Ovary (tissue), 7 donors: ENCODE measurements at regions not wholly inside any gene's neighbourhood (a gene's known extent, or its start where the extent isn't known, plus 50 kb on each side); places are given as distances from the start of the nearest gene placed in this dataset.

Source experiments
- DNase-seq, 5 donors: peaks; one replicate each; pipeline ENCODE4 v3.0.0-alpha.2; 2019 to 2020
- H3K27ac ChIP-seq, 2 donors: fragments of 200-600 bp; one replicate each; pipeline versions ENCODE4 v1.5.1 to v1.8.0; 2019 to 2022
- H3K27me3 ChIP-seq: fragments of 200-600 bp; one replicate; pipeline ENCODE4 v1.8.0; 2022
- H3K36me3 ChIP-seq: fragments of 200-600 bp; sonication (generic); one replicate; pipeline ENCODE4 v1.5.1; 2019
- H3K4me1 ChIP-seq: one replicate; pipeline ENCODE4 v1.8.1; 2013; ENCODE audit warnings: mild to moderate bottlenecking, moderate library complexity; ENCODE audit not compliant: insufficient read depth
- H3K4me3 ChIP-seq: fragments of 200-600 bp; sonication (generic); one replicate; pipeline ENCODE4 v1.5.1; 2017
- H3K9me3 ChIP-seq, 2 donors: fragments of 200-600 bp in 1 of 2; sonication (generic) in 1 of 2; one replicate each; pipeline versions ENCODE4 v1.5.1 to v1.8.1; 2013 to 2019; ENCODE audit warnings: mild to moderate bottlenecking in 1 of 2, moderate library complexity in 1 of 2
- CTCF ChIP-seq, 3 donors: fragments of 450-650 bp in 2 of 3; fragments of 200-600 bp in 1 of 3; IDR thresholded peaks; one replicate each; pipeline versions ENCODE4 v1.5.1 to v1.8.0; 2016 to 2022; ENCODE audit warnings: antibody characterized with exemption in 3 of 3, mild to moderate bottlenecking in 1 of 3
- EP300 ChIP-seq: sonication (generic); formaldehyde crosslinking; IDR thresholded peaks from one replicate; pipeline ENCODE4 v1.6.1; 2017; ENCODE audit warnings: antibody characterized with exemption
- POLR2A ChIP-seq: fragments of 450-650 bp; IDR thresholded peaks from one replicate; pipeline ENCODE4 v1.6.1; 2017; ENCODE audit warnings: antibody characterized with exemption, mild to moderate bottlenecking, moderate library complexity
- WGBS, 3 donors: extraction: QIAGEN DNeasy Blood & Tissue Kit in 1 of 3; methylation state at CpG; one replicate each; pipeline versions ENCODE4 v1.1.5 to v1.1.7; 2013 to 2017; 5-methylcytosine and 5-hydroxymethylcytosine counted together
- intact Hi-C, 4 donors: fragments of 100-400 bp; cut with DNase I; formaldehyde crosslinking; loops; one replicate each; pipeline versions ENCODE4 v1.11.0 to v1.15.1; 2022 to 2023
- donor health status: DM: no; HTN: no; CAD: no; lungs with moderate emphysema.
- donor health status: DM: no; HTN: no; CAD: no.
- donor health status: Bipolar disorder and iron deficiency.
- donor health status: DM: no; HTN: no; CAD: no.
- donor health status: DM: yes; HTN: yes; CAD: no.

DNA sequence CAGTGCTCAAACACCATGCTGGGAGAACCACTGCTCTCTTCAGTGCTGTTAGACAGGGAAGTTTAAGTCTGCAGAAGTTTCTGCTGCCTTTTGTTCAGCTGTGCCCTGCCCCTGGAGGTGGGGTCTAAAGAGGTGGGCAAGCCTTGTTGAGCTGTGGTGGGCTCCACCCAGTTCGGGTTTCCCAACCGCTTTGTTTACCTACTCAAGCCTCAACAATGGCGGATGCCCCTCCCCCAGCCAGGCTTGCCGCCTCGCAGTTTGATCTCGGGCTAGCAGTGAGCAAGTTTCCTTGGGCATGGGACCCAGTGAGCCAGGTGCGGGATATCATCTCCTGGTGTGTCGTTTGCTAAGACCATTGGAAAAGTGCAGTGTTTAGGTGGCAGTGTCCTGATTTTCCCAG is 670.2 kb upstream of the ALCAM start:
- Histone ChIP-seq H3K4me1 (no peaks in the 10 kb centered on the region), H3K27ac (no peak overlapping the region), H3K9me3 (no peaks in the 10 kb centered on the region), H3K4me3 (no peak overlapping the region), H3K27me3 (peaks cover 3% of the 10 kb centered on the region), H3K36me3 (no peaks in the 10 kb centered on the region)
- TF ChIP-seq CTCF (IDR thresholded peaks at IDR 0.05) = no peak
- DNase-seq = no peak
- 61 to 83% (median 82%) methylated on average over 8 of the region's 8 CpGs for WGBS, 3 donors
- intact Hi-C loops = no loop called here

DNA sequence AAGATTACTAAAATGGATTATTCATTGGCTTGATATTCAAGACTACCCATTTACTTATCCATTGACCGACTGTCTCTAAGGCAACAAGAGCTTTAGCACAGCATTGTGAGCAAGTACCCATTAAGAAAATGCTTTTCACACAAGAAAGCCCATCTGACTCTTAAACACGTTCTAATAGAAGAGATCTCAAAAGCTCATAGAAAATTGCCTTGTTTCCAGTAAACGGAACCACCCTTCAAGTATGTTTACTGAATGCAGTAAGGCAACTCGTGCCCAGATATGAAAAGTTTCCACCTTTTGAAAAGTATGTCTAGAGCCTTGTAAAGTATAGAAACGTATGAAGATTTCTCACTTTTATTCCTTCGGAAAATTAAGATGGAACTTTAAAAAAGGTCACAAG is 655.3 kb upstream of the ALCAM start:
- intact Hi-C loops = no loop called here
- no peak overlapping the region for H3K27ac ChIP-seq
- TF ChIP-seq POLR2A (no peak), EP300 (no peak), CTCF (IDR thresholded peaks at IDR 0.05) (no peak)
- H3K36me3 ChIP-seq = no peaks in the 10 kb centered on the region
- H3K27me3 ChIP-seq = no peaks in the 10 kb centered on the region
- no peak for DNase-seq
- WGBS, 3 donors = 88 to 90% (median 89%) methylated on average over 6 of the region's 6 CpGs
- no peaks in the 10 kb centered on the region for H3K4me1 ChIP-seq
- no peaks in the 10 kb centered on the region for H3K9me3 ChIP-seq
- H3K4me3 ChIP-seq = no peak overlapping the region

- WGBS, 3 donors = 92 to 98% (median 96%) methylated on average over 1 of the region's 1 CpG
- intact Hi-C loops = no loop called here
- H3K36me3 ChIP-seq = no peaks in the 10 kb centered on the region
- H3K4me1 ChIP-seq = no peaks in the 10 kb centered on the region
- no peaks in the 10 kb centered on the region for H3K27me3 ChIP-seq
- DNase-seq = no peak
- no peak overlapping the region for H3K4me3 ChIP-seq
- TF ChIP-seq CTCF (IDR thresholded peaks at IDR 0.05) = no peak
- TF ChIP-seq POLR2A = no peak
- TF ChIP-seq EP300 = no peak
- H3K9me3 ChIP-seq = no peaks in the 10 kb centered on the region
- no peak overlapping the region for H3K27ac ChIP-seq
Observed at GRCh38 chr3:104715972-104716371, 650.7 kb upstream of the ALCAM start.

- Histone ChIP-seq H3K27ac (no peak overlapping the region), H3K4me3 (no peak overlapping the region), H3K27me3 (no peaks in the 10 kb centered on the region), H3K9me3 (no peaks in the 10 kb centered on the region), H3K36me3 (no peaks in the 10 kb centered on the region), H3K4me1 (no peaks in the 10 kb centered on the region)
- 91 to 92% (median 92%) methylated on average over 3 of the region's 3 CpGs for WGBS, 3 donors
- DNase-seq = no peak
- TF ChIP-seq POLR2A (no peak), CTCF (IDR thresholded peaks at IDR 0.05) (no peak), EP300 (no peak)
- intact Hi-C loops = no loop called here
Observed at GRCh38 chr3:104717828-104718196, 648.9 kb upstream of the ALCAM start.

DNA sequence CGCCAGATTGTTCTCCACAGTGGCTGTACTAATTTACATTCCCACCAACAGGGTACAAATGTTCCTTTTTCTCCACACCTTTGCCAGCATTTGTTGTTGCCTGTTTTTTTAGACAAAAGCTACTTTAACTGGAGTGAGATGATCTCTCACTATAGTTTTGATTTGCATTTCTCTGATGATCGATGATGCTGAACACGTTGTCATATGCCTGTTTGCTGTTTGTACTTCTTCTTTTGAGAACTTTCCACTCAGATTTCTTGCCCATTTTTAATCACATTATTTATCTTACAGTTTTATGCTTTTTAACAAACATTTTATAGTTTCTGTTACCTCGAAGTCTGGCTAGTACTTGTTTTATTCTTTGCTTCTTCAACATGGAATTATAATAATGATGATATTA is 643.7 kb upstream of the ALCAM start:
- H3K27ac ChIP-seq = no peak overlapping the region
- 83 to 89% (median 89%) methylated on average over 4 of the region's 4 CpGs for WGBS, 3 donors
- no peaks in the 10 kb centered on the region for H3K36me3 ChIP-seq
- H3K27me3 ChIP-seq = no peaks in the 10 kb centered on the region
- H3K9me3 ChIP-seq = no peaks in the 10 kb centered on the region
- no peaks in the 10 kb centered on the region for H3K4me1 ChIP-seq
- TF ChIP-seq EP300 = no peak
- no peak for TF ChIP-seq CTCF (IDR thresholded peaks at IDR 0.05)
- no peak for TF ChIP-seq POLR2A
- no peak overlapping the region for H3K4me3 ChIP-seq
- DNase-seq = no peak
- intact Hi-C loops = no loop called here
